HG03439 (cell line): ENCODE measurements at regions not wholly inside any gene's neighbourhood (a gene's known extent, or its start where the extent isn't known, plus 50 kb on each side); places are given as distances from the start of the nearest gene placed in this dataset.

Source experiments
- ATAC-seq: cut with Tn5 transposase; IDR thresholded peaks from one replicate; pipeline ENCODE4 v1.9.1; 2021; ENCODE audit warnings: mild to moderate bottlenecking, moderate library complexity; ENCODE audit not compliant: unreplicated experiment

GRCh38 chr11:95556342-95557163 is 233.0 kb downstream of the FAM76B start:
- peak; percentile 84 for ATAC-seq

DNA sequence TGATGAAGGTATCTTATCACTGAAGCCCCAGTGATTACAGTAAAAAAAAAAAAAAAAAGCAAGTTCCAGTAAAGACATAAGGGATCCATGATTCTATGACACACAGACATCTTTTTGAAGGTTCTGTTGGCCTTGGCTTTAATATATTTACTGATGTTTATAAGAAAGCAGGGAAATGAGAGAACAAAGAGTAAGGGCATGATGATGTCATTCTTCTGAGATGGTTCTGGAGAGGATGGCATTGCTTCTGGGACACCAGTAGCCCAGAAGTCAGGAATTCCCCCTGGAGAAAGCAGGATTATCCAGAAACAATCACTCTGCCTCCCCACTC is 233.6 kb downstream of the FAM76B start:
- ATAC-seq, result no peak

DNA sequence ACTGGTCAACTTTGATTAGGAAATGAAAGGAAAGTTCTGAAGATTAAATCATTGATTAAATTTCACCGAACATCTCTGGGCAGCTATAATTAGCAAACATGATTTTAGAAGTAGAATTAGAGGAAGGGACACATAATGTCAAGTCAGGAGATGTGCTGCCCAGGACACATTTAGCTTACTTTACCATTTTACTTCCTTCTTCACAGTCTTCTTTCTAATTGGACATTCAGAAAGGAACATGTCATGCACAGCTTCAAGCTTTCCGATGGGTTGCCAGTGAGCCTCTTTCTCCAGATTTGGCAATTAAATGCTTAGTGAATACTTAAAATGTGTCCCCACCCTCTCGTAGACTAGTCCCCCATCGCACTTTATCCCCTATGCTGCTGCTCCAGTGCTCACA is 234.7 kb downstream of the FAM76B start:
- ATAC-seq, result no peak

GRCh38 chr11:95549301-95549700 is 240.3 kb downstream of the FAM76B start:
- no peak for ATAC-seq

GRCh38 chr11:95548416-95548815 is 241.2 kb downstream of the FAM76B start:
- ATAC-seq, result no peak

- ATAC-seq, result no peak
Measured at GRCh38 chr11:95547976-95548375, 241.6 kb downstream of the FAM76B start.

GRCh38 chr11:95547186-95547585 is 242.4 kb downstream of the FAM76B start:
- ATAC-seq, result no peak

GRCh38 chr11:95545116-95545875 is 244.3 kb downstream of the FAM76B start:
- no peak for ATAC-seq

DNA sequence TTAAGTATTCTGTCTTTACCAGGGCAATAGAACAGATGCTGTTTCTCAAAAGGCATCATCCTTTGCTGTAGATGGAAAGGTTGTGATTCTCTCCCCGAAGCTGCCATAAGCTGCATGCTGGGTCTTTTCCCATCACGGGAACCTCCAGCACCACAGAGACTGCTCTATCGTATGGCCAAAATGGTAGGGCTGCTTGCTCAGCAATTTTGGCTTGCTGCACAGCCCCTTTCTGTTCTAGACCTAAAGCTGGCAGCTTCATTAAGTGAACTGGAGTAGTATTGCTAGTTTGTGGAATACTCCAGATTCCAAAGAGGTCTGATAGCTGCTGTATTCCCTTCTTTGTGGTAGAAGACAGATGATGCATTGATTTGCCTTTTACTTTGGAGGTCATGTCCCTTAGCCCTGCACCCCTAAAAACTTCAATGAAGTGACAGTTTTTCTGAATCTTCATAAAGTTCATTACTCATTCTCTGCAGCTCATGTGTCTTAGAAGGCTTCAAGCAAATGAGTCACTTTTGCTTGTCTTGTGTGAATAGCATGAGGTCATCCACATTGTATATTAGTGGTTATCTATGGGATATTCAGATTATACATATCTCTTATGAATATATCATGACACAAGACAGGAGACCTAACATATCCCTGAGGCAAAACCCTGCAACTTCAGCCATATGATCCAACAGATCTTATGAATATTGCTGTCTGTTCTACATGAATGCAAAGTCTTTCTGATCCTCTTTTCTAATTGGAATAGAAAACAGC is 245.3 kb downstream of the FAM76B start:
- no peak for ATAC-seq

DNA sequence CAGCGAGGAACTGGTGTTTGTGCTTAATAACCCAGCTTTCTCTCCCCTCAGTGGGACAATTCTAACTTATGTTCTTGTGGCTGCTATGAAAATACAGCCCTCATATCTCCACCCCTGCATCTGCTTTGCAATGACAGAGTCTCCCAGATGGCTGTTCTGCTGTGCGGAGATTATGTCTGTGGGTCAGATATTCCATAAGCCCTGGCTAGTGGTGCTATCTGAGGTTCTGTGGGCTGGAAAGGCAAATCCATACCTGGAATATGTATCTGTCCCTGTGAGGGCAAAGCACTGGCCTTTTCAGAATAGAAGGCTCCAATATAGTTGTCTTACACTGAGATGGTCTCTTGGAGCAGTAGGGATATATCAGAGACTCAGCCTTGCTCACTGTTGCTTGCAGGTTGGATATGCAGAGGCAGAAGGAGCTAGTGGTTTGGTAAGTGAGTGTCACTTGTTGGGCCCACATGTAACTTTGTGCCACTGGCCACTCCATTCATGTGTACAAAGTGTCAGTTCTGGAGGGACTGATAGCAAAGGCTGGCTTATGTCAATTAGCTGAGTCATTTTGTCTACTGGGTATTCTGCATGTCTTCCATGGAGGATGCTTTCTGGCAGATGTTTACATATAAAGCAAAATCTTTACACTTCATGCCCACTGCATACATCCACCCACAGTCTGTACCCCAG is 246.6 kb downstream of the FAM76B start:
- no peak for ATAC-seq

DNA sequence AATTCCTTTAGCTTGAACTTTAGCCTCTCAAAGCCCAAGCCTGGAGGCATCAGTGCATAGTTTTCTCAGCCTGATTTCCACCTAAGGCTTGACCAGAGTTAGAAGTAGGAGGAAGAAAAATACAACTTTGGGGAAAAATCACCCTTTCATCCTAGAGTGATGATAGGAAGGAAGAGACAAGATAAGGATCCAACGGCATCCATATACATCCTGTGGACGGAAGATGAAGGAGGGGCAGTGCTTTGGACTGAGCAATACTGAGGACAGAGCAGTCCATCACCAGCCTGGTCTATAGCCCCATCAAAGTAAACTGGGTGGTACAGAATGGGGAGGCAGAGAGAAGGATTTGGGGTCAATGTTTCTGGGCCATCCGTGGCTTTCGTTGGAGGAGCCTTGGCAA is 247.9 kb downstream of the FAM76B start:
- ATAC-seq, result no peak

DNA sequence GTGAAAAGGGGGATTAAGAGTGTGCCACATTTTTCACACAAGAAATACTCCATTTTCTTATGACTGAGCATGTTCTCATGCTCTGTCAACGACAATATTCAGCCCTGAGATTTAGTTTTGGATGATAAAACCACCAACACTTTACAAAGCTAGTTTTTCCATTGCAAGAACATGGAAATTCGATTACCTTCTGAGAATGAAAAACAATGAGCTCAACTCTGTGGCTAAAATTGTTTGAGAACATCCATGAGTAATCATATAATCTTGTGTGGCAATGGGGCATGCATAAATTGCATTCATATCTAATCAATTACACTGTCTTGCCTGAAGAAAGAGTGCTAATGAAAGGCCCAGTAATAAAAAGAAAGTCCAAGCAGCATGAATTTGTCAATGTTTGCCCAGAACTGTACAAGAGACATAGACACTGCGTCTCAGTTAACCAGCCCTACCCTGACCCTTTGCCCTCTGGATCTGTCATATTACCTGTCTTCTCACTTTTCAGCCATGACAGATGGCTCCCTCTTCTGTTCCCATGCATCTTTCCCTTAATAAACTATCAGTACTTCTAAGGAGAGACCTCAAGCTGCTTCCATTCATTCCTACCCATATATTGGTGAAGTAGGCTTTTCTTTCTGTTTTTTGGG is 253.4 kb downstream of the FAM76B start:
- no peak for ATAC-seq

DNA sequence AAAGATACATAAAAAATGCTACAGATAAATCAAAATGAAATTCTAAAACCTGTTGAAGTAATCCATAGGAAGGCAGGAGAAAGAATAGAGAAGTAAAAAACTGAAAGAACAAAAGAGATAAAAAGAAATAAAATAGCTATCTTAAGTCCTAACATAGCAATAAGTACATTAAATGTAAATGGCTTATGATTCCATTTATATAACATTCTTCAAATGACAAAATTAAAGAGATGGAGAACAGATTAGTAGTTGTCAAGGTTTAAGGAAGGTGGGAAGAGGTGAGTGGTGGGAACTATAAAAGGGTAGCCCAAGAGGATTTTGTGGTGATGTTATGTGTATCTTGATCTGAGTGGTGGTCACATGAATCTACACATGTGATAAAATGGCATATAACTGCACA is 254.8 kb downstream of the FAM76B start:
- ATAC-seq, result no peak

- ATAC-seq, result no peak
Measured at GRCh38 chr11:95534226-95534625, 255.4 kb downstream of the FAM76B start.

DNA sequence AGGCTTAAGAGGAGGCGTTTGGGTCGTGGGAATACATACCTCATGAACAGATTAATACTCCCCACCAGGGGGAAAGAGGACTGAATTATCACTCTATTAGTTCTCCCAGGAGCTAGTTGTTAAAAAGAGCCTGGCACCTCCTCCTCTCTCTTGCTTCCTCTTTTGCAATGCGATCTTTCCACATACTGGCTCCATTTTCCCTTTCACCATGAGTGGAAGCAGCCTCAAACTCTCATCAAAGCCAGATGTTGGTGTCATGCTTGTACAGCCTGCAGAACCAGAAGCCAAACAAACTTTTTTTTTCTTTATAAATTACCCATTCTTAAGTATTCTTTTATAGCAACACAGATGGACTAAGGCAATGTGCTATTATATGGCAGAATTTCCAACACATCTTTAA is 258.5 kb downstream of the FAM76B start:
- no peak for ATAC-seq

DNA sequence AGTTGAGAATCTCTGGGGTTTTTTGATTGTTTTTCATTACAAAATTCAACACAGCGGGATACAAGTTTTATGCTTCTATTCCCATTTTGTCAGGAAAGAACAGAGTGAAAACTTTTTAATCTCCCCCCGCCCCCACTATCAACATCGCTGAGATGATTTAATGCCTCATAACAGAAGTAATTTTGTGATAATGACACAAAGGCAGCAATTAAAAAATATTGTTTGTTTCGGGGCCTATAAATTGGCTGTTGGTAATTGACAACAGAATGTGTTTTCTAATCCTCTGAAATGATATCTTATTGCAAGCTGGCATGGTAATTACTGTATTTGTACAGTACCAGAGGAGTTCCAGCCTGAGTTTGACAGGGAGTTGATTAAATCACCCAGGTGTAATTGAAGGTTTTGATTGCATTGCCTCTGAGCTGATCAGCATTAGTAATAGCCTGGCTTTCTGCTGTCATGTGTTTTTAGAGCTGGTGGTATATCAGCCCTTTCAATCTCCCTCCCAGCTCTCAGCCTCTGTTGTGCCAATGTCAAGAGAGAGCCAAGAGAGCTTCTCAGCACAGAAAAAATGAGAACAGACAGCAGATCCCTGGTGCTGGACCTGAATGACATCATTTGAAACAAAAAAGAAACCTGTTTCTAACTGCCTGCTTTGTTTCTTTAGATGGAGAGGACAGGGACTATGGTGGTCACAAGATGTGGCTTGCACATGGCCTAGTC is 265.1 kb downstream of the FAM76B start:
- ATAC-seq, result no peak

- ATAC-seq, result no peak
Measured at GRCh38 chr11:95522874-95523273, 266.7 kb downstream of the FAM76B start.

DNA sequence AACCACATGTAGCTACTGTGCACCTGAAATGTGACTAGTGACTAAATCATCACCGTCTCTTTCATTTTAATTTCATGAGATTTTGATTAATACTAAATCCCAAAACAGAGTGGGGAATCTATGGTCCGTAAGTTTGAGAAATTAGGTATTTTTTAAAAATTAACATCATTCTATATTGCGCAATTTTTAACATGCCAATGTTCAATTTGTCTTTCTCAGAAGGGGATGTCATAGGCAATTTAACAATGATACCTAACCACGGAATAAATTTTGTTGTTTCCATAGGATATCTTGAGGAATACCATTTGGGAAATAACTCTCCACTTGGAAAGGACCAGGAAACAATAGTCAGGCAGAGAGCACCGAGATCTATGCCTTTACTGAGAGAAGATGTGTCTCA is 267.7 kb downstream of the FAM76B start:
- ATAC-seq, result no peak

DNA sequence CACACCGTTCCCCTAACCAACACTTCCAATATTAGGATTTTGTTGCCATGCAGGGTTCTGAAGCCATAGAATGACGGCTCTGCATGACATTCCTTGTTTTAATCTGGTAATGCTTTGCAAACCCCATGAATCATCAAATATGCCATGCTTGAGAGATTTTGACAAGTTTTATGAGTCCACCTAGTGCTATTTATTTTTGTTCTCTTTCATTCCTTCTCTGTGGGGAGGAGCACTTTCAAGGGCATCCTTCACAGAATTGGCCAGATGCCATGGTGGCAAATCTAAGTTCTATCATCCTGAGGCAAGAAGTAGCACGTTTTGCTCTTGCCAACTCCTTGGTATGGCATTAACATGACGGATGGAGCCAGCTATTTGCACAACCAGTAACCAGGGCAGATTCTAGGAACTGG is 268.4 kb downstream of the FAM76B start:
- no peak for ATAC-seq
